ENCODE measurements at regions not wholly inside any gene's neighbourhood (a gene's known extent, or its start where the extent isn't known, plus 50 kb on each side); places are given as distances from the start of the nearest gene placed in this dataset.

DNA sequence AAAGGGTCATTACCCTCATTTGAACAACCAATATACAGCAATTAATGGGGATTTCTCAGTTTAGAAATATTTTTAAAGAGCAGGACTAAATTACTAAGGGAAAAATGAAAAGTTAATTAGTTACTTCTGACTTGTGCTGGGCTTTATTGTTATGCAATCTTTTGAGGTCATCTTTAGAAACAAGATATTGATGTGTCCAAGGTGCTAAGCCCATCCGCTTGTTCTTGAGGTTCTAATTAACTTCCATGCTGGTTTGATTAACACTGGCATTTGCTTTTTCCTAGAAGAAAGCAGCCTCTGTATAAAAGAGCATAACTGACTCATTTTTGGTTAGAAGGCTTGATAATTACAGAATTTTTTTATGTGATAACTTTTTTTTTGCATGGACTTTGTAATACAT is 256.5 kb upstream of the AGTR1 start:
- FAIRE-seq (no peak), DNase-seq (ENCODE audit: low read depth in 1 of 2, low spot score in 1 of 2) (no peak), ATAC-seq (no peak)
- Histone ChIP-seq H3K4me2 (no peak overlapping the region), H3K4me3 (no peak overlapping the region), H3K9me3 (no peaks in the 10 kb centered on the region), H3K4me1 (no peaks in the 10 kb centered on the region), H3K27ac (no peak overlapping the region)
- POLR2A ChIA-PET: no interaction called here
- CTCF ChIA-PET: no interaction called here
- TF ChIP-seq CBX2 (IDR thresholded peaks at IDR 0.05; ENCODE audit: borderline replicate concordance, low read depth) (no peak), HOXB13 (CRISPR knock-in tag; IDR thresholded peaks at IDR 0.05; ENCODE audit: low read depth) (no peak), MYC (IDR thresholded peaks at IDR 0.05; ENCODE audit: borderline replicate concordance, low read length) (no peak), RNF2 (IDR thresholded peaks at IDR 0.05; ENCODE audit: borderline replicate concordance, low read depth) (no peak), KDM5A (IDR thresholded peaks at IDR 0.05) (no peak), JUN (IDR thresholded peaks at IDR 0.05) (no peak), HES2 (IDR thresholded peaks at IDR 0.05) (no peak), FOSL2 (IDR thresholded peaks at IDR 0.05) (no peak), FOSL2 (CRISPR knock-in tag; IDR thresholded peaks at IDR 0.05) (no peak), HOXA7 (CRISPR knock-in tag; IDR thresholded peaks at IDR 0.05) (no peak), TFCP2L1 (CRISPR knock-in tag; IDR thresholded peaks at IDR 0.05) (no peak), HEYL (CRISPR knock-in tag; IDR thresholded peaks at IDR 0.05) (no peak), HMGXB4 (CRISPR knock-in tag; IDR thresholded peaks at IDR 0.05; ENCODE audit: borderline replicate concordance) (no peak)
- TF ChIP-seq, protein P1, sequence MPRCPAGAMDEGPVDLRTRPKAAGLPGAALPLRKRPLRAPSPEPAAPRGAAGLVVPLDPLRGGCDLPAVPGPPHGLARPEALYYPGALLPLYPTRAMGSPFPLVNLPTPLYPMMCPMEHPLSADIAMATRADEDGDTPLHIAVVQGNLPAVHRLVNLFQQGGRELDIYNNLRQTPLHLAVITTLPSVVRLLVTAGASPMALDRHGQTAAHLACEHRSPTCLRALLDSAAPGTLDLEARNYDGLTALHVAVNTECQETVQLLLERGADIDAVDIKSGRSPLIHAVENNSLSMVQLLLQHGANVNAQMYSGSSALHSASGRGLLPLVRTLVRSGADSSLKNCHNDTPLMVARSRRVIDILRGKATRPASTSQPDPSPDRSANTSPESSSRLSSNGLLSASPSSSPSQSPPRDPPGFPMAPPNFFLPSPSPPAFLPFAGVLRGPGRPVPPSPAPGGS (IDR thresholded peaks at IDR 0.05): no peak
- 65% methylated on average over 1 of the region's 1 CpG for WGBS (ENCODE audit: missing lambda C conversion rate)

DNA sequence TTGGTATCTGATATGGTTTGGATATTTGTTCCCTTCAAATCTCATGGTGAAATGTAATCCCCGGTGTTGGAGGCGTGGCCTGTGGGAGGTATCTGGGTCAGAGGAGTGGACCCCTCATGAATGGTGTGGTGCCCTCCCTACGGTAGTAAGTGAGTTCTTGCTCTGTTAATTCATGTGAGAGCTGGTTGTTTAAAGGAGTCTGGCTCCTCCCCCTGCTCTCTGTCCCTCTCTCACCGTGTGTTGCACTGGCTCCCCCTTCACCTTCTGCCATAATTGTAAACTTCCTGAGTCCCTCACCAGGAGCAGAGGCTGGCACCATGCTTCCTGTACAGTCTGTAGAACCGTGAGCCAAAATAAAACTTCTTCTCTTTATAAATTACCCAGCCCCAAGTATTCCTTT is 246.9 kb upstream of the AGTR1 start:
- H3K9me3 ChIP-seq: no peaks in the 10 kb centered on the region
- ChIA-PET CTCF (interaction anchor here (1.6 kb wide), 1 partner anchor 276 kb away, joined by 3 read pairs; no protein-coding TSS in a partner anchor), POLR2A (no interaction called here)
- WGBS (ENCODE audit: missing lambda C conversion rate): 55% methylated on average over 5 of the region's 5 CpGs
- no peak overlapping the region for H3K4me2 ChIP-seq
- 0 out of 6 replicates have a peak, but pooled peaks of 1 of the 2 experiments have one; percentile 22 for ATAC-seq
- no peak for FAIRE-seq
- H3K27ac ChIP-seq: no peak overlapping the region
- no peak overlapping the region for H3K4me3 ChIP-seq
- DNase-seq (ENCODE audit: low read depth in 1 of 2, low spot score in 1 of 2): no peak
- no peaks in the 10 kb centered on the region for H3K4me1 ChIP-seq
- TF ChIP-seq CHD2 (IDR thresholded peaks at IDR 0.05; ENCODE audit: low read length, partially characterized antibody) (no peak), SMC3 (IDR thresholded peaks at IDR 0.05) (no peak), RARB (CRISPR knock-in tag; IDR thresholded peaks at IDR 0.05) (no peak), ESRRA (IDR thresholded peaks at IDR 0.05; ENCODE audit: borderline replicate concordance, low read length) (no peak), HDAC2 (IDR thresholded peaks at IDR 0.05) (no peak), FOSL2 (IDR thresholded peaks at IDR 0.05) (no peak), FOSL2 (CRISPR knock-in tag; IDR thresholded peaks at IDR 0.05) (no peak), MYC (IDR thresholded peaks at IDR 0.05; ENCODE audit: borderline replicate concordance, low read length) (no peak), POLR2A (IDR thresholded peaks at IDR 0.05; ENCODE audit: low read length) (no peak), KDM5A (IDR thresholded peaks at IDR 0.05) (no peak), MAZ (IDR thresholded peaks at IDR 0.05; ENCODE audit: borderline replicate concordance, low read depth, low read length) (no peak), CBX8 (IDR thresholded peaks at IDR 0.05) (no peak), ZSCAN20 (CRISPR knock-in tag; IDR thresholded peaks at IDR 0.05) (no peak), NFE2L2 (conservative IDR thresholded peaks at IDR 0.05; ENCODE audit: low read length) (no peak)
- TF ChIP-seq, protein P1 (IDR thresholded peaks at IDR 0.05): no peak
